ENCODE measurements at regions not wholly inside any gene's neighbourhood (a gene's known extent, or its start where the extent isn't known, plus 50 kb on each side); places are given as distances from the start of the nearest gene placed in this dataset.

- peak; percentile 100 for ATAC-seq (ENCODE audit: low read depth)
- Histone ChIP-seq H3K36me3 (ENCODE audit: low read depth) (no peaks in the 10 kb centered on the region), H3K27ac (ENCODE audit: poor library complexity, severe bottlenecking) (peak overlapping the region; percentile 48), H3K4me1 (ENCODE audit: insufficient read depth, poor library complexity, severe bottlenecking) (peaks cover 16% of the 10 kb centered on the region), H3K4me3 (ENCODE audit: severe bottlenecking) (no peak overlapping the region), H3K27me3 (ENCODE audit: insufficient read depth, poor library complexity, severe bottlenecking) (no peaks in the 10 kb centered on the region), H3K9me3 (ENCODE audit: severe bottlenecking) (no peaks in the 10 kb centered on the region)
- no peak for DNase-seq (ENCODE audit: low spot score)
- TF ChIP-seq CTCF (IDR thresholded peaks at IDR 0.05; ENCODE audit: poor library complexity, severe bottlenecking) = no peak
These were observed 168.5 kb upstream of the LDB2 start for GRCh38 chr4:17066972-17067371.

GRCh38 chr4:17066236-17066635 is 167.8 kb upstream of the LDB2 start:
- Histone ChIP-seq H3K36me3 (ENCODE audit: low read depth) (no peaks in the 10 kb centered on the region), H3K27ac (ENCODE audit: poor library complexity, severe bottlenecking) (peak overlapping the region; percentile 48), H3K4me1 (ENCODE audit: insufficient read depth, poor library complexity, severe bottlenecking) (peaks cover 16% of the 10 kb centered on the region), H3K4me3 (ENCODE audit: severe bottlenecking) (no peak overlapping the region), H3K9me3 (ENCODE audit: severe bottlenecking) (no peaks in the 10 kb centered on the region), H3K27me3 (ENCODE audit: insufficient read depth, poor library complexity, severe bottlenecking) (no peaks in the 10 kb centered on the region)
- no peak for TF ChIP-seq CTCF (IDR thresholded peaks at IDR 0.05; ENCODE audit: poor library complexity, severe bottlenecking)
- DNase-seq (ENCODE audit: low spot score) (no peak), ATAC-seq (ENCODE audit: low read depth) (no peak)

GRCh38 chr4:17065821-17066220 is 167.4 kb upstream of the LDB2 start:
- H3K4me1 ChIP-seq (ENCODE audit: insufficient read depth, poor library complexity, severe bottlenecking) = peaks cover 16% of the 10 kb centered on the region
- H3K9me3 ChIP-seq (ENCODE audit: severe bottlenecking) = no peaks in the 10 kb centered on the region
- H3K4me3 ChIP-seq (ENCODE audit: severe bottlenecking) = no peak overlapping the region
- H3K36me3 ChIP-seq (ENCODE audit: low read depth) = no peaks in the 10 kb centered on the region
- ATAC-seq (ENCODE audit: low read depth) (no peak), DNase-seq (ENCODE audit: low spot score) (no peak)
- no peak for TF ChIP-seq CTCF (IDR thresholded peaks at IDR 0.05; ENCODE audit: poor library complexity, severe bottlenecking)
- H3K27me3 ChIP-seq (ENCODE audit: insufficient read depth, poor library complexity, severe bottlenecking) = no peaks in the 10 kb centered on the region
- no peak overlapping the region for H3K27ac ChIP-seq (ENCODE audit: poor library complexity, severe bottlenecking)

GRCh38 chr4:17064959-17065358 is 166.5 kb upstream of the LDB2 start:
- no peak for ATAC-seq (ENCODE audit: low read depth)
- no peak for TF ChIP-seq CTCF (IDR thresholded peaks at IDR 0.05; ENCODE audit: poor library complexity, severe bottlenecking)
- no peak overlapping the region for H3K4me3 ChIP-seq (ENCODE audit: severe bottlenecking)
- H3K27me3 ChIP-seq (ENCODE audit: insufficient read depth, poor library complexity, severe bottlenecking) = no peaks in the 10 kb centered on the region
- H3K4me1 ChIP-seq (ENCODE audit: insufficient read depth, poor library complexity, severe bottlenecking) = peaks cover 16% of the 10 kb centered on the region
- no peak for DNase-seq (ENCODE audit: low spot score)
- H3K36me3 ChIP-seq (ENCODE audit: low read depth) = no peaks in the 10 kb centered on the region
- no peak overlapping the region for H3K27ac ChIP-seq (ENCODE audit: poor library complexity, severe bottlenecking)
- H3K9me3 ChIP-seq (ENCODE audit: severe bottlenecking) = no peaks in the 10 kb centered on the region

GRCh38 chr4:17063888-17064287 is 165.4 kb upstream of the LDB2 start:
- no peaks in the 10 kb centered on the region for H3K9me3 ChIP-seq (ENCODE audit: severe bottlenecking)
- TF ChIP-seq CTCF (IDR thresholded peaks at IDR 0.05; ENCODE audit: poor library complexity, severe bottlenecking) = no peak
- ATAC-seq (ENCODE audit: low read depth) (no peak), DNase-seq (ENCODE audit: low spot score) (no peak)
- no peak overlapping the region for H3K4me3 ChIP-seq (ENCODE audit: severe bottlenecking)
- no peaks in the 10 kb centered on the region for H3K36me3 ChIP-seq (ENCODE audit: low read depth)
- H3K4me1 ChIP-seq (ENCODE audit: insufficient read depth, poor library complexity, severe bottlenecking) = peaks cover 16% of the 10 kb centered on the region
- H3K27ac ChIP-seq (ENCODE audit: poor library complexity, severe bottlenecking) = no peak overlapping the region
- no peaks in the 10 kb centered on the region for H3K27me3 ChIP-seq (ENCODE audit: insufficient read depth, poor library complexity, severe bottlenecking)

All from RWPE2 (cell line).